Chondrocyte (in vitro differentiated cells): ENCODE measurements at regions not wholly inside any gene's neighbourhood (a gene's known extent, or its start where the extent isn't known, plus 50 kb on each side); places are given as distances from the start of the nearest gene placed in this dataset.

Experiments used
- DNase-seq: peaks from one replicate; pipeline ENCODE4 v3.0.0; 2021; ENCODE audit warnings: mixed read lengths, low spot score
- H3K27ac Mint-ChIP-seq: one replicate; pipeline ENCODE4 v1.8.0; 2021; ENCODE audit warnings: mild to moderate bottlenecking, moderate library complexity, mixed read lengths; ENCODE audit not compliant: unreplicated experiment
- H3K27me3 Mint-ChIP-seq: 2 replicates; pipeline ENCODE4 v1.8.0; 2021; ENCODE audit warnings: low read depth, mixed read lengths
- H3K36me3 Mint-ChIP-seq: 2 replicates; pipeline ENCODE4 v1.8.0; 2021; ENCODE audit warnings: low read depth, mixed read lengths
- H3K4me1 Mint-ChIP-seq: 2 replicates; pipeline ENCODE4 v1.8.0; 2021; ENCODE audit warnings: low read depth, mild to moderate bottlenecking, mixed read lengths
- H3K4me3 Mint-ChIP-seq: one replicate; pipeline ENCODE4 v1.8.0; 2021; ENCODE audit warnings: mild to moderate bottlenecking, moderate library complexity, mixed read lengths; ENCODE audit not compliant: unreplicated experiment
- H3K9me3 Mint-ChIP-seq: 2 replicates; pipeline ENCODE4 v1.8.0; 2021; ENCODE audit warnings: low read depth, mixed read lengths
- TF ChIP-seq, protein P1 (sequence below): fragments of 200-600 bp; sonication (generic); IDR thresholded peaks from 2 replicates; pipeline ENCODE4 v1.5.0; 2021; ENCODE audit warnings: antibody characterized with exemption, mild to moderate bottlenecking, moderate library complexity

DNA sequence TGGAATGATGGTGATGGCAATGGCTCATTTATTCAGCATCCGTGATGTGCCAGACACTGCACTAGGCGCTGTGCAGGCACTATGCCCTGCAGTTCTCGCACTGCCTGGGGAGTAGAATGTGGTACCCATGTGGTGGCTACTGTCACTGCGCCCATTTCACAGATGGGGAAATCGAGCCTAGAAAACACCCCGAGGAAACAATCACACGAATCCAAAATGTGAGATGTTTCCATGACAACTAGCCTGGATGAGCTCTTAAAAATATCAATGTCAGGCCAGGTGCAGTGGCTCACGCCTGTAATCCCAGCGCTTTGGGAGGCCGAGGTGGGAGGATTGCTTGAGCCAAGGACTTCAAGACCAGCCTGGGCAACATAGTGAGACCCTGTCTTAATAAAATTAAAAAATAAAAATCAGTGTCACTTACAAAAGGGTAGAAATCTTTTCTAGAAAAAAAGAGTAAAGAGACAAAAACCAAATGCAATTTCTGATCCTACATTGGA is 57.9 kb upstream of the TNRC6A start:
- Mint-ChIP-seq H3K27ac (peak overlapping the region; percentile 97), H3K36me3 (no peaks in the 10 kb centered on the region), H3K27me3 (no peaks in the 10 kb centered on the region), H3K9me3 (no peaks in the 10 kb centered on the region), H3K4me3 (no peak overlapping the region), H3K4me1 (peaks cover 29% of the 10 kb centered on the region)
- no peak for DNase-seq
- TF ChIP-seq, protein P1, sequence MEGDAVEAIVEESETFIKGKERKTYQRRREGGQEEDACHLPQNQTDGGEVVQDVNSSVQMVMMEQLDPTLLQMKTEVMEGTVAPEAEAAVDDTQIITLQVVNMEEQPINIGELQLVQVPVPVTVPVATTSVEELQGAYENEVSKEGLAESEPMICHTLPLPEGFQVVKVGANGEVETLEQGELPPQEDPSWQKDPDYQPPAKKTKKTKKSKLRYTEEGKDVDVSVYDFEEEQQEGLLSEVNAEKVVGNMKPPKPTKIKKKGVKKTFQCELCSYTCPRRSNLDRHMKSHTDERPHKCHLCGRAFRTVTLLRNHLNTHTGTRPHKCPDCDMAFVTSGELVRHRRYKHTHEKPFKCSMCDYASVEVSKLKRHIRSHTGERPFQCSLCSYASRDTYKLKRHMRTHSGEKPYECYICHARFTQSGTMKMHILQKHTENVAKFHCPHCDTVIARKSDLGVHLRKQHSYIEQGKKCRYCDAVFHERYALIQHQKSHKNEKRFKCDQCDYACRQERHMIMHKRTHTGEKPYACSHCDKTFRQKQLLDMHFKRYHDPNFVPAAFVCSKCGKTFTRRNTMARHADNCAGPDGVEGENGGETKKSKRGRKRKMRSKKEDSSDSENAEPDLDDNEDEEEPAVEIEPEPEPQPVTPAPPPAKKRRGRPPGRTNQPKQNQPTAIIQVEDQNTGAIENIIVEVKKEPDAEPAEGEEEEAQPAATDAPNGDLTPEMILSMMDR, result peak; percentile 28

DNA sequence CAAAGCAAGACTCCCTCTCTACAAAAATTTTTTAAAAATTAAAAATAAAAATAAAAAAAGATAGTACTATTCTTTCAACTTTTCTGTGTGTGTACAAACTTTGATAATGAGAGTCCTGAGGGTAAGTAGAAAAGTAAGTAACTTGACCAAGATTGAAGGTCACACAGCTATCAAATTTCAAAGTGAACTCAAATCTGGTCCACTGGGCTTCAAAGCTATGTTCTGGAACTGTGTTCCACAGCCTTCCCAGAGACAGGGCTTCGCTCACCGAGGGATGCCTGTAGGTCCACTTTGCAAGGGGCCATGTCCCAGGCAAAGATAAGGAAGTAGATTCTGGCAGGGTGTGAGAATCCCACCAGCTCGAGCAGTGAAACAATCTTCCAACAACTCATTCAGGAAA is 56.3 kb upstream of the TNRC6A start:
- Mint-ChIP-seq H3K4me1 (peaks cover 29% of the 10 kb centered on the region), H3K27ac (no peak overlapping the region), H3K9me3 (no peaks in the 10 kb centered on the region), H3K36me3 (no peaks in the 10 kb centered on the region), H3K4me3 (no peak overlapping the region), H3K27me3 (no peaks in the 10 kb centered on the region)
- DNase-seq, result no peak
- TF ChIP-seq, protein P1, result no peak

DNA sequence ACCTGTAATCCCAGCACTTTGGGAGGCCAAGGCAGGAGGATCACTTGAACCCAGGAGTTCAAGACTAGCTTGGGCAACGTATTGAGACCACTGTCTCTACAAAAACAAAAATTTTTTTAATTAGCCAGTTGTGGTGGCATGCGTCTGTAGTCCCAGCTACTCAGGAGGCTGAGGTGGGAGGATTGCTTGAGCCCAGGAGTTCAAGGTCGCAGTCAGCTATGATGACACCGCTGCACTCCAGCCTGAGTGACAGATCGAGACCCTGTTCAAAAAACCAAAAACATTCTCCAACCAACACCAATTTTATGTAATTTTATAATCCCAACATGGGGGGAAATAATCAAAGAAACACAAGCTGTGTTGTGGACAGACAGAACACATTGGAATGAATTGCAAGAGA is 54.6 kb upstream of the TNRC6A start:
- Mint-ChIP-seq H3K9me3 (no peaks in the 10 kb centered on the region), H3K27ac (no peak overlapping the region), H3K4me1 (peaks cover 14% of the 10 kb centered on the region), H3K36me3 (no peaks in the 10 kb centered on the region), H3K4me3 (no peak overlapping the region), H3K27me3 (no peaks in the 10 kb centered on the region)
- DNase-seq, result no peak
- TF ChIP-seq, protein P1, result no peak

DNA sequence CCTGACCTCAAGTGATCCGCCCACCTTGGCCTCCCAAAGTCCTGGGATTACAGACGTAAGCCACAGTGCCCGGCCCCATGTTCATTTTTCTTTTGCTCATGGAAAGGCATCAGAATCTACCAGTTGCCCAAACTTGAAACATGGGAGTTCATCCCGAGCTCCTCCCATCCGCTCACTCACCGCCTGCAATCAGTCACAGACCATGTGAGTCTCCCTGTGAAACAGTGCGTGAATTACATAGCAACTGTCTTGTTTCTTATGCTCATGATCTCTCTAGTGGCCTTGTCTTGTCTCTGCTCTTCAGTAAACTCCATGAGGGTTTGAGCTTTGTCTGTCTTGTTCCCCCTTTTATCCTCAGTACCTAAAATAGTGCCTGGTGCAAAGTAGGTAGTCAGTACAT is 52.1 kb upstream of the TNRC6A start:
- H3K27ac Mint-ChIP-seq, result no peak overlapping the region
- no peaks in the 10 kb centered on the region for H3K27me3 Mint-ChIP-seq
- H3K4me1 Mint-ChIP-seq, result peaks cover 8% of the 10 kb centered on the region
- no peak for DNase-seq
- TF ChIP-seq, protein P1, result no peak
- H3K4me3 Mint-ChIP-seq, result no peak overlapping the region
- no peaks in the 10 kb centered on the region for H3K36me3 Mint-ChIP-seq
- H3K9me3 Mint-ChIP-seq, result no peaks in the 10 kb centered on the region
